22Rv1 (cell line): ENCODE measurements at regions not wholly inside any gene's neighbourhood (a gene's known extent, or its start where the extent isn't known, plus 50 kb on each side); places are given as distances from the start of the nearest gene placed in this dataset.

Experiments
- CTCF ChIP-seq: fragments of 450-650 bp; IDR thresholded peaks from 2 replicates; pipeline ENCODE4 v1.5.1; 2017; ENCODE audit warnings: mild to moderate bottlenecking
- ZFX ChIP-seq: fragments of 450-650 bp; IDR thresholded peaks from 2 replicates; pipeline ENCODE4 v1.6.1; 2017; ENCODE audit warnings: antibody characterized with exemption, borderline replicate concordance

- TF ChIP-seq ZFX (no peak), CTCF (no peak)
These were observed 127.5 kb upstream of the SLC1A4 start for GRCh38 chr2:64861452-64862397.
